Liver (tissue), 8 donors: ENCODE measurements at regions not wholly inside any gene's neighbourhood (a gene's known extent, or its start where the extent isn't known, plus 50 kb on each side); places are given as distances from the start of the nearest gene placed in this dataset.

Source experiments
- DNase-seq: peaks from one replicate; pipeline ENCODE4 v3.0.0-alpha.2; 2017; ENCODE audit warnings: low spot score
- H3K27ac ChIP-seq, 2 donors: one replicate each; pipeline ENCODE4 v1.7.0; 2013; ENCODE audit warnings: inconsistent platforms in 2 of 2, low read length in 2 of 2, control low read depth in 1 of 2, low read depth in 1 of 2, mild to moderate bottlenecking in 1 of 2
- H3K27me3 ChIP-seq, 4 donors: one replicate each; pipeline versions ENCODE4 v1.6.1 to v1.7.0; 2013; ENCODE audit warnings: low read length in 3 of 4, inconsistent platforms in 1 of 4, mild to moderate bottlenecking in 1 of 4, moderate library complexity in 1 of 4; ENCODE audit not compliant: control insufficient read depth in 4 of 4, insufficient read depth in 4 of 4
- H3K36me3 ChIP-seq, 4 donors: one replicate each; pipeline versions ENCODE4 v1.6.1 to v1.7.0; 2013; ENCODE audit warnings: low read length in 3 of 4, mild to moderate bottlenecking in 3 of 4, low read depth in 1 of 4, moderate library complexity in 1 of 4; ENCODE audit not compliant: control insufficient read depth in 4 of 4, insufficient read depth in 3 of 4
- H3K4me1 ChIP-seq, 4 donors: one replicate each; pipeline versions ENCODE4 v1.6.1 to v1.7.0; 2013; ENCODE audit warnings: low read length in 3 of 4, mild to moderate bottlenecking in 3 of 4, moderate library complexity in 1 of 4; ENCODE audit not compliant: control insufficient read depth in 4 of 4, insufficient read depth in 4 of 4
- H3K4me3 ChIP-seq, 3 donors: one replicate each; pipeline versions ENCODE4 v1.6.1 to v1.7.0; 2013; ENCODE audit warnings: low read length in 3 of 3, control low read depth in 1 of 3, low read depth in 1 of 3, mild to moderate bottlenecking in 1 of 3
- H3K9ac ChIP-seq, 2 donors: one replicate each; pipeline ENCODE4 v1.7.0; 2013; ENCODE audit warnings: low read length in 2 of 2, mild to moderate bottlenecking in 2 of 2, moderate library complexity in 2 of 2, control low read depth in 1 of 2, low read depth in 1 of 2
- H3K9me3 ChIP-seq, 4 donors: one replicate each; pipeline versions ENCODE4 v1.6.1 to v1.7.0; 2013; ENCODE audit warnings: low read length in 3 of 4; ENCODE audit not compliant: control insufficient read depth in 4 of 4
- CTCF ChIP-seq: fragments of 150-350 bp; IDR thresholded peaks from 2 replicates; pipeline ENCODE4 v1.5.1; 2017; ENCODE audit warnings: improper control_type of control experiment, low read depth, low read length; ENCODE audit not compliant: missing input control
- EGR1 ChIP-seq, 2 donors: IDR thresholded peaks; 2 replicates each; pipeline ENCODE4 v1.6.1; 2016 to 2018; ENCODE audit warnings: antibody characterized with exemption in 2 of 2, low read depth in 2 of 2
- FOXA1 ChIP-seq: IDR thresholded peaks from 2 replicates; pipeline ENCODE4 v1.6.1; 2016; ENCODE audit warnings: antibody characterized with exemption
- FOXA2 ChIP-seq: IDR thresholded peaks from 2 replicates; pipeline ENCODE4 v1.6.1; 2016; ENCODE audit warnings: antibody characterized with exemption
- HNF4A ChIP-seq, 2 donors: conservative IDR thresholded peaks; 2 replicates each; pipeline ENCODE4 v1.6.1; 2016; ENCODE audit warnings: antibody characterized with exemption in 2 of 2, mild to moderate bottlenecking in 2 of 2
- HNF4G ChIP-seq: IDR thresholded peaks from 2 replicates; pipeline ENCODE4 v1.6.1; 2016; ENCODE audit warnings: antibody characterized with exemption
- JUND ChIP-seq, 2 donors: IDR thresholded peaks; 2 replicates each; pipeline ENCODE4 v1.6.1; 2016; ENCODE audit warnings: antibody characterized with exemption in 2 of 2
- NR2F2 ChIP-seq: IDR thresholded peaks from 2 replicates; pipeline ENCODE4 v1.6.1; 2016; ENCODE audit warnings: antibody characterized with exemption
- RAD21 ChIP-seq, 2 donors: IDR thresholded peaks; 2 replicates each; pipeline ENCODE4 v1.6.1; 2016; ENCODE audit warnings: antibody characterized with exemption in 2 of 2, mild to moderate bottlenecking in 2 of 2
- RXRA ChIP-seq, 2 donors: IDR thresholded peaks; 2 replicates each; pipeline ENCODE4 v1.6.1; 2017 to 2018; ENCODE audit warnings: antibody characterized with exemption in 2 of 2, mild to moderate bottlenecking in 1 of 2
- SP1 ChIP-seq: IDR thresholded peaks from 2 replicates; pipeline ENCODE4 v1.6.1; 2018; ENCODE audit warnings: antibody characterized with exemption, mild to moderate bottlenecking
- TAF1 ChIP-seq: conservative IDR thresholded peaks from 2 replicates; pipeline ENCODE4 v1.6.1; 2016; ENCODE audit warnings: antibody characterized with exemption, mild to moderate bottlenecking
- YY1 ChIP-seq: IDR thresholded peaks from 2 replicates; pipeline ENCODE4 v1.6.1; 2016; ENCODE audit warnings: antibody characterized with exemption, mild to moderate bottlenecking
- ZBTB33 ChIP-seq: IDR thresholded peaks from 2 replicates; pipeline ENCODE4 v1.6.1; 2016; ENCODE audit warnings: antibody characterized with exemption
- WGBS: extraction: QIAGEN DNeasy Blood & Tissue Kit; methylation state at CpG from one replicate; pipeline ENCODE4 v1.1.7; 2013; 5-methylcytosine and 5-hydroxymethylcytosine counted together
- TF ChIP-seq, protein P1 (sequence below): IDR thresholded peaks from 2 replicates; pipeline ENCODE4 v1.6.1; 2016; ENCODE audit warnings: antibody characterized with exemption, mild to moderate bottlenecking
- TF ChIP-seq, protein P2 (sequence below): IDR thresholded peaks from 2 replicates; pipeline ENCODE4 v1.6.1; 2016; ENCODE audit warnings: antibody characterized with exemption
- donor health status: healthy.
- donor health status: healthy.
- donor health status: healthy.
- donor health status: healthy.
- donor health status: healthy.

- Histone ChIP-seq H3K9me3 (peaks cover 0 to 4% (median 4%) of the 10 kb centered on the region in 4 donors), H3K36me3 (no peaks in the 10 kb centered on the region), H3K4me3 (no peak overlapping the region), H3K4me1 (no peaks in the 10 kb centered on the region), H3K27me3 (no peaks in the 10 kb centered on the region), H3K27ac (no peak overlapping the region), H3K9ac (no peak overlapping the region)
- DNase-seq: no peak
- no peak for TF ChIP-seq ZBTB33
- TF ChIP-seq HNF4A (conservative IDR thresholded peaks at IDR 0.05): no peak
- TF ChIP-seq FOXA1: no peak
- TF ChIP-seq NR2F2: no peak
- TF ChIP-seq RXRA (IDR thresholded peaks at IDR 0.05): no peak
- no peak for TF ChIP-seq YY1
- no peak for TF ChIP-seq SP1
- no peak for TF ChIP-seq JUND (IDR thresholded peaks at IDR 0.05)
- no peak for TF ChIP-seq HNF4G
- WGBS: 89% methylated on average over 9 of the region's 9 CpGs
These were observed 199.9 kb upstream of the TCERG1L start for GRCh38 chr10:131511391-131511790.

GRCh38 chr10:131512852-131513251, 201.3 kb upstream of the TCERG1L start:
- Histone ChIP-seq H3K27ac (no peak overlapping the region), H3K4me3 (no peak overlapping the region), H3K27me3 (no peaks in the 10 kb centered on the region), H3K9ac (no peak overlapping the region), H3K9me3 (peaks cover 0 to 4% (median 4%) of the 10 kb centered on the region in 4 donors), H3K36me3 (no peaks in the 10 kb centered on the region), H3K4me1 (no peaks in the 10 kb centered on the region)
- TF ChIP-seq CTCF (no peak), JUND (IDR thresholded peaks at IDR 0.05) (no peak), HNF4G (no peak), HNF4A (conservative IDR thresholded peaks at IDR 0.05) (no peak), YY1 (no peak), RXRA (IDR thresholded peaks at IDR 0.05) (no peak), ZBTB33 (no peak), EGR1 (IDR thresholded peaks at IDR 0.05; ENCODE audit: low read depth in 2 of 2) (no peak), TAF1 (no peak), RAD21 (IDR thresholded peaks at IDR 0.05) (no peak), FOXA1 (no peak), FOXA2 (no peak), NR2F2 (no peak)
- TF ChIP-seq, protein P1, sequence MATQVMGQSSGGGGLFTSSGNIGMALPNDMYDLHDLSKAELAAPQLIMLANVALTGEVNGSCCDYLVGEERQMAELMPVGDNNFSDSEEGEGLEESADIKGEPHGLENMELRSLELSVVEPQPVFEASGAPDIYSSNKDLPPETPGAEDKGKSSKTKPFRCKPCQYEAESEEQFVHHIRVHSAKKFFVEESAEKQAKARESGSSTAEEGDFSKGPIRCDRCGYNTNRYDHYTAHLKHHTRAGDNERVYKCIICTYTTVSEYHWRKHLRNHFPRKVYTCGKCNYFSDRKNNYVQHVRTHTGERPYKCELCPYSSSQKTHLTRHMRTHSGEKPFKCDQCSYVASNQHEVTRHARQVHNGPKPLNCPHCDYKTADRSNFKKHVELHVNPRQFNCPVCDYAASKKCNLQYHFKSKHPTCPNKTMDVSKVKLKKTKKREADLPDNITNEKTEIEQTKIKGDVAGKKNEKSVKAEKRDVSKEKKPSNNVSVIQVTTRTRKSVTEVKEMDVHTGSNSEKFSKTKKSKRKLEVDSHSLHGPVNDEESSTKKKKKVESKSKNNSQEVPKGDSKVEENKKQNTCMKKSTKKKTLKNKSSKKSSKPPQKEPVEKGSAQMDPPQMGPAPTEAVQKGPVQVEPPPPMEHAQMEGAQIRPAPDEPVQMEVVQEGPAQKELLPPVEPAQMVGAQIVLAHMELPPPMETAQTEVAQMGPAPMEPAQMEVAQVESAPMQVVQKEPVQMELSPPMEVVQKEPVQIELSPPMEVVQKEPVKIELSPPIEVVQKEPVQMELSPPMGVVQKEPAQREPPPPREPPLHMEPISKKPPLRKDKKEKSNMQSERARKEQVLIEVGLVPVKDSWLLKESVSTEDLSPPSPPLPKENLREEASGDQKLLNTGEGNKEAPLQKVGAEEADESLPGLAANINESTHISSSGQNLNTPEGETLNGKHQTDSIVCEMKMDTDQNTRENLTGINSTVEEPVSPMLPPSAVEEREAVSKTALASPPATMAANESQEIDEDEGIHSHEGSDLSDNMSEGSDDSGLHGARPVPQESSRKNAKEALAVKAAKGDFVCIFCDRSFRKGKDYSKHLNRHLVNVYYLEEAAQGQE: no peak
- TF ChIP-seq, protein P2, sequence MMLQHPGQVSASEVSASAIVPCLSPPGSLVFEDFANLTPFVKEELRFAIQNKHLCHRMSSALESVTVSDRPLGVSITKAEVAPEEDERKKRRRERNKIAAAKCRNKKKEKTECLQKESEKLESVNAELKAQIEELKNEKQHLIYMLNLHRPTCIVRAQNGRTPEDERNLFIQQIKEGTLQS: no peak
- no peak for DNase-seq
- WGBS: 92% methylated on average over 7 of the region's 7 CpGs
